GM23248 (cell line): ENCODE measurements at regions not wholly inside any gene's neighbourhood (a gene's known extent, or its start where the extent isn't known, plus 50 kb on each side); places are given as distances from the start of the nearest gene placed in this dataset.

Source experiments
- DNase-seq: peaks from one replicate; pipeline ENCODE4 v3.0.0-alpha.2; 2015
- H2AFZ ChIP-seq: fragments of 200-600 bp; sonication (generic); 2 replicates; pipeline ENCODE4 v1.6.1; 2016; ENCODE audit warnings: antibody characterized with exemption
- H3F3A ChIP-seq: fragments of 200-600 bp; sonication (generic); 2 replicates; pipeline ENCODE4 v1.6.1; 2016; ENCODE audit warnings: mild to moderate bottlenecking, antibody characterized with exemption, mixed run types; ENCODE audit not compliant: insufficient read depth
- H3K27ac ChIP-seq: fragments of 200-600 bp; sonication (generic); 2 replicates; pipeline ENCODE4 v1.5.1; 2016; ENCODE audit warnings: mild to moderate bottlenecking
- H3K27me3 ChIP-seq: fragments of 200-600 bp; sonication (generic); replicated peaks from 2 replicates; pipeline ENCODE4 v1.6.1; 2016; ENCODE audit warnings: mild to moderate bottlenecking; ENCODE audit not compliant: insufficient read depth
- H3K36me3 ChIP-seq: fragments of 200-600 bp; sonication (generic); 2 replicates; pipeline ENCODE4 v1.6.1; 2016; ENCODE audit warnings: low read depth, mild to moderate bottlenecking
- H3K4me1 ChIP-seq: fragments of 200-600 bp; sonication (generic); 2 replicates; pipeline ENCODE4 v1.6.1; 2016; ENCODE audit warnings: mild to moderate bottlenecking; ENCODE audit not compliant: insufficient read depth
- H3K4me2 ChIP-seq: fragments of 200-600 bp; sonication (generic); one replicate; pipeline ENCODE4 v1.6.1; 2016; ENCODE audit warnings: mild to moderate bottlenecking; ENCODE audit not compliant: unreplicated experiment
- H3K4me3 ChIP-seq: fragments of 200-600 bp; sonication (generic); 2 replicates; pipeline ENCODE4 v1.5.1; 2016; ENCODE audit warnings: mild to moderate bottlenecking
- H3K79me2 ChIP-seq: fragments of 200-600 bp; sonication (generic); 2 replicates; pipeline ENCODE4 v1.6.1; 2016; ENCODE audit warnings: mild to moderate bottlenecking; ENCODE audit not compliant: insufficient read depth
- H3K9ac ChIP-seq: fragments of 200-600 bp; sonication (generic); 2 replicates; pipeline ENCODE4 v1.6.1; 2016; ENCODE audit warnings: mild to moderate bottlenecking
- H3K9me2 ChIP-seq: fragments of 200-600 bp; sonication (generic); 2 replicates; pipeline ENCODE4 v1.6.1; 2016; ENCODE audit warnings: mixed run types, mild to moderate bottlenecking, moderate library complexity; ENCODE audit not compliant: insufficient read depth
- H3K9me3 ChIP-seq: fragments of 200-600 bp; sonication (generic); one replicate; pipeline ENCODE4 v1.6.1; 2017; ENCODE audit warnings: low read depth
- H4K20me1 ChIP-seq: fragments of 200-600 bp; sonication (generic); 2 replicates; pipeline ENCODE4 v1.6.0; 2016; ENCODE audit not compliant: insufficient read depth
- EZH2 ChIP-seq: fragments of 200-600 bp; sonication (generic); IDR thresholded peaks from 2 replicates; pipeline ENCODE4 v1.6.1; 2018; ENCODE audit warnings: antibody characterized with exemption, mild to moderate bottlenecking; ENCODE audit not compliant: insufficient read depth, poor library complexity, severe bottlenecking
- EZH2phosphoT487 ChIP-seq: fragments of 200-600 bp; sonication (generic); IDR thresholded peaks from 2 replicates; pipeline ENCODE4 v1.6.1; 2018; ENCODE audit warnings: antibody characterized with exemption, moderate library complexity, mild to moderate bottlenecking, low read depth; ENCODE audit not compliant: insufficient read depth
- WGBS, 2 experiments: methylation state at CpG; one replicate each; pipeline ENCODE4 v1.1.6; 2015 to 2017; ENCODE audit warnings: low lambda C conversion rate in 2 of 2, low coverage in 1 of 2; ENCODE audit errors: missing lambda C conversion rate in 2 of 2; 5-methylcytosine and 5-hydroxymethylcytosine counted together
- in situ Hi-C: fragments of 300-500 bp; cut with MboI; formaldehyde crosslinking; loops from 2 replicates; pipeline ENCODE4 v1.15.0; 2020

GRCh38 chr21:14846621-14847020 lies 218.2 kb downstream of the NRIP1 start:
- Histone ChIP-seq H3K27me3 (no peaks in the 10 kb centered on the region), H3K36me3 (no peaks in the 10 kb centered on the region), H3F3A (peaks cover 5% of the 10 kb centered on the region; the same call in 1 of the 2 replicates), H3K27ac (no peak overlapping the region), H3K4me2 (no peak overlapping the region), H4K20me1 (no peaks in the 10 kb centered on the region), H2AFZ (no peak overlapping the region), H3K9me2 (no peaks in the 10 kb centered on the region), H3K79me2 (no peaks in the 10 kb centered on the region), H3K4me3 (no peak overlapping the region), H3K9ac (no peak overlapping the region), H3K4me1 (peaks cover 13% of the 10 kb centered on the region), H3K9me3 (no peaks in the 10 kb centered on the region)
- in situ Hi-C loops = no loop called here
- TF ChIP-seq EZH2phosphoT487 = no peak
- no peak for TF ChIP-seq EZH2
- no peak for DNase-seq

- no peaks in the 10 kb centered on the region for H3K9me3 ChIP-seq
- H3F3A ChIP-seq = no peaks in the 10 kb centered on the region
- H3K4me3 ChIP-seq = no peak overlapping the region
- H2AFZ ChIP-seq = no peak overlapping the region
- H3K27ac ChIP-seq = no peak overlapping the region
- H3K9me2 ChIP-seq = no peaks in the 10 kb centered on the region
- H3K4me2 ChIP-seq = no peak overlapping the region
- TF ChIP-seq EZH2phosphoT487 (no peak), EZH2 (no peak)
- no peaks in the 10 kb centered on the region for H3K79me2 ChIP-seq
- H4K20me1 ChIP-seq = no peaks in the 10 kb centered on the region
- DNase-seq = peak; percentile 36
- no peak overlapping the region for H3K9ac ChIP-seq
- H3K27me3 ChIP-seq = no peaks in the 10 kb centered on the region
- H3K36me3 ChIP-seq = no peaks in the 10 kb centered on the region
- H3K4me1 ChIP-seq = no peaks in the 10 kb centered on the region
- in situ Hi-C loops = no loop called here
Measured at GRCh38 chr21:14844001-14844400, 220.8 kb downstream of the NRIP1 start.

GRCh38 chr21:14842601-14843000 lies 222.2 kb downstream of the NRIP1 start:
- Histone ChIP-seq H2AFZ (no peak overlapping the region), H3K4me1 (no peaks in the 10 kb centered on the region), H4K20me1 (no peaks in the 10 kb centered on the region), H3K79me2 (no peaks in the 10 kb centered on the region), H3K4me3 (no peak overlapping the region), H3K4me2 (no peak overlapping the region), H3K9me3 (no peaks in the 10 kb centered on the region), H3F3A (no peaks in the 10 kb centered on the region), H3K9ac (no peak overlapping the region), H3K27ac (no peak overlapping the region), H3K9me2 (no peaks in the 10 kb centered on the region), H3K36me3 (no peaks in the 10 kb centered on the region), H3K27me3 (no peaks in the 10 kb centered on the region)
- no peak for TF ChIP-seq EZH2
- TF ChIP-seq EZH2phosphoT487 = no peak
- DNase-seq = peak; percentile 28
- 13% methylated on average over 3 of the region's 3 CpGs for WGBS, 2 experiments
- in situ Hi-C loops = no loop called here

GRCh38 chr21:14841511-14842472 lies 223.0 kb downstream of the NRIP1 start:
- Histone ChIP-seq H2AFZ (no peak overlapping the region), H3K9ac (no peak overlapping the region), H3K36me3 (no peaks in the 10 kb centered on the region), H3K79me2 (no peaks in the 10 kb centered on the region), H4K20me1 (no peaks in the 10 kb centered on the region), H3K4me1 (no peaks in the 10 kb centered on the region; the same call in 1 of the 2 replicates), H3K4me2 (no peak overlapping the region), H3K9me2 (no peaks in the 10 kb centered on the region), H3K4me3 (no peak overlapping the region), H3K27ac (no peak overlapping the region), H3F3A (no peaks in the 10 kb centered on the region), H3K27me3 (no peaks in the 10 kb centered on the region), H3K9me3 (no peaks in the 10 kb centered on the region)
- in situ Hi-C loops = no loop called here
- DNase-seq = no peak
- no peak for TF ChIP-seq EZH2
- 92 to 96% methylated on average over 40 to 51 of the region's 51 CpGs for WGBS, 2 experiments
